ENCODE measurements at regions not wholly inside any gene's neighbourhood (a gene's known extent, or its start where the extent isn't known, plus 50 kb on each side); places are given as distances from the start of the nearest gene placed in this dataset.
"Not testable (repeated sequence)": the region's sequence is repeated elsewhere in the genome, so short reads cannot be mapped to it uniquely, and the experiment has no call there.

DNA sequence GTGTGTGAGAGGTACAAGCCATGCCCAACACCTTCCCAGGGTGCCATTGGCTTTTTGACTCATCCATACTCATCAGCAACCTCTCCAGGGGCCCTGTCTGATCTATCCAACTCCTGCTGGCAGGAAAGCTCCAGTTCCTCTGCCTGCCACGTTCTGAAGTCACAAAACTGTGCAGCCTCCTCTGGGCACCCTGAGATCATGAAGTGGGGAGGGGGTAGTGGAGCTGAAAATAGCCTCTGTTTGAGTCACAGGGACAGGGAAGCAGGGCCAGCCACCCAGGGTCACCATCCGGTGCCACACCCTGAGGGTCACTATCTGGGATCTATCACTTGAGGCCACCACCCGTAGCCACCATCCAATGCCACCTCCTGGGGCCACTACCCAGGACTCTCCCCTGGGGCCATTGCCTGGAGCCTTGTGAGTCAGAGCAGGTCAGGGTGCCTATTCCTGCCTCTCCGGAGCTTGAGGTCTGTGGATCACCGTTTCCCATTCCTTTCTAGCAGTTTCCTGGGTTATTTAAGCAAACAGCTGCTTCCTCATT is 172.1 kb downstream of the NUFIP1 start:
- CTCF ChIA-PET, result no interaction called here
- POLR2A ChIA-PET, result interaction anchor here (0.6 kb wide), 1 partner anchor 38 kb away, joined by 3 read pairs; no protein-coding TSS in a partner anchor

DNA sequence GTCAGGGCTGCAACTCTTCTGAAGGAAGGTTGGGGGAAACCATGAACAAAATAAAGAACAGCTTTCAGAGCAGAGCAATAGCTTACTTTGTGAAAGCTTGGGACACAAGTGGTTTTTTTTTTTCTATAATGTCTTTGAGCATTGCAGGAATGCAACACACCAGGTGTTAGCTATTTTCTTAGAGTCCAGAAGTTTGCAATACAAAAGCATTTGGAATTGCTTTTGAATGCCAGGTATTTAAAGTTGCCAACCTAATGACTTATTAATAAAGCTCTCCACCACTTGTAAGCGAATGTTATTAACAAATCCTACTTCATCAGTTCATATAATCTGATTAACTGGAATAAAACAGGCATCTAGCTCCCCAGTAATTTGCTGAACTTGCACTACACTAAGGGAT is 172.6 kb downstream of the NUFIP1 start:
- ChIA-PET CTCF (no interaction called here), POLR2A (interaction anchor here (0.6 kb wide), 1 partner anchor 38 kb away, joined by 3 read pairs; no protein-coding TSS in a partner anchor)

- CTCF ChIA-PET, result interaction anchor here (0.6 kb wide), 1 partner anchor 162 kb away, joined by 3 read pairs; no protein-coding TSS in a partner anchor
- POLR2A ChIA-PET, result no interaction called here
Measured at GRCh38 chr13:44815623-44816022, 173.6 kb downstream of the NUFIP1 start.

- POLR2A ChIA-PET, result no interaction called here
- CTCF ChIA-PET, result interaction anchor here (0.6 kb wide), 1 partner anchor 163 kb away, joined by 3 read pairs; no protein-coding TSS in a partner anchor
Measured at GRCh38 chr13:44814836-44815235, 174.4 kb downstream of the NUFIP1 start.

DNA sequence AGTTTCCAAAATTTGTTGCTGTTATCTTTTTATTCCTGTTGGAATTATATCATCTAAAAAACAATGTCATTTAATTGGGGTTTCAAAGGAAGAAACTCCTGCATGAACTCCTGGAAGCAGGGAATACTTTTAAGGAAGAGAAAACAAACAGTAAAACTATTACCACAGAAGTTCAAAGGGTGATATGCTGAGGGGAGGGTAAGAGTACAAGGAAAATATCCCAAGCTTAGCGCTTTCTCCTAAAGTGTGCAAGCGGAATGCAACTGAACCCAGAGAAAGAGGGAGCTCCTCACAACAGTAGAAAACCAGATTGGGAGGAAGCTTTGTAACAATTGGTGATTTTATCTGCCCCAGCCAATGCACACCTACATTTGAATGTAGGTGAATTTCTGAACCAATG is 175.1 kb downstream of the NUFIP1 start:
- ChIA-PET CTCF (no interaction called here), POLR2A (no interaction called here)

- POLR2A ChIA-PET, result no interaction called here
Measured at GRCh38 chr13:44812818-44813217, 176.5 kb downstream of the NUFIP1 start.

DNA sequence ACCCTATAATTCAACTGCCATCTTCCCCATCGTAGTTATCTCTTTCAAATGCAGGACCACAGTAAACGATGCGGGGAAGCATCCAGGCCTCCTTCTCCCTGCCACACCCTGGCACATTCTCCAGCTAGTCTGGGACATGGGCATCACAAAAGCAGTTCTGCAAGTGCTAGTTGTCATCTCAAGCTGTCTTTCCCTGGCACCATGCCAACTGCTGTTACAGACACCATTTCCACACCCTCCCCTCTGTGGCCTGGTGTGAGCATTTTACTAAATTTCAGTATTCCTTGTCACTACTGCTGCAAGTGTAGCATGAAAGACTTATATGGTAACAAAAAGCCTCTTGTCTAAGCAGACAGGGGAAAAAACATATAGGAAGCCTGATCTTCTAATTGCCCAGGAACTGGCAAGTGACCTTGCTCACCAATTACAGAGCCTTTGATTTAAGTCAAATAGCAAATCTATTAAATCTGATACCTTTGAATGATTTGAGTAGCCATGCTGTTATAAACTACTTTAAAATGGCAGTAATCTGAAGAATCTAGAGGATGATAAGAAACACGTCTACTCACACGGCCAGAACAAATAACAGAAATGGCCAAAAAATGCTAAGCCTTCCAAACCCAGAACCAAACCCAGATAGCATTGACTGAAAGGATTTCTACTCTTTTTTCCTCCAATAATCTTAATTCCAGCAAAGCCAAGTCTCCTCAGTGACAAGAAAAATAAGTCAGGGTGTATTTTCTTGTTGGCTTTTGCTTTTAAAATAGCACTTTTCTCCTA is 179.0 kb downstream of the NUFIP1 start:
- ChIA-PET CTCF (interaction anchor here (0.5 kb wide), 1 partner anchor 186 kb away, joined by 3 read pairs; no protein-coding TSS in a partner anchor), POLR2A (no interaction called here)

More at GRCh38 chr13:44812818-44813217, 176.5 kb downstream of the NUFIP1 start:
- CTCF ChIA-PET, result no interaction called here

- CTCF ChIA-PET, result no interaction called here
- POLR2A ChIA-PET, result no interaction called here
Measured at GRCh38 chr13:44809190-44809589, 180.1 kb downstream of the NUFIP1 start.

DNA sequence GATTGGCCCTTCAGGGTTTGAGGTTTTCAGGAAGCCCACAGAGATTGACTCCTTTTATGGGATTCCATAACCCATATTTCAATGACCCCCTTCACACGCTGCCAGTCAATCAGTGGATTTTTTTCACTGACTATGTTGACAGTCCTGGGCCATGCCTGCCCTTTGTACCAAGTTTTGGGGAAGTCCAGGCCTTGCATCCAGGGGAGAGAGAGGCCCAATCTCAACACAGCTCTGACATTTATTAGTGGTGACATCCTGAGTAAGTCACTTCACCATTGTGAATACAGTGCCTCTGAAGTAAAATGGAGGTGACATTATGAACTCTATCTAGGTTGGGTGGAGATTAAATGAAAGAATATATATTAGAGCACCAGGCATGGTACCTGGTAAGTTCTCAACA is 181.1 kb downstream of the NUFIP1 start:
- CTCF ChIA-PET, result no interaction called here
- POLR2A ChIA-PET, result no interaction called here

DNA sequence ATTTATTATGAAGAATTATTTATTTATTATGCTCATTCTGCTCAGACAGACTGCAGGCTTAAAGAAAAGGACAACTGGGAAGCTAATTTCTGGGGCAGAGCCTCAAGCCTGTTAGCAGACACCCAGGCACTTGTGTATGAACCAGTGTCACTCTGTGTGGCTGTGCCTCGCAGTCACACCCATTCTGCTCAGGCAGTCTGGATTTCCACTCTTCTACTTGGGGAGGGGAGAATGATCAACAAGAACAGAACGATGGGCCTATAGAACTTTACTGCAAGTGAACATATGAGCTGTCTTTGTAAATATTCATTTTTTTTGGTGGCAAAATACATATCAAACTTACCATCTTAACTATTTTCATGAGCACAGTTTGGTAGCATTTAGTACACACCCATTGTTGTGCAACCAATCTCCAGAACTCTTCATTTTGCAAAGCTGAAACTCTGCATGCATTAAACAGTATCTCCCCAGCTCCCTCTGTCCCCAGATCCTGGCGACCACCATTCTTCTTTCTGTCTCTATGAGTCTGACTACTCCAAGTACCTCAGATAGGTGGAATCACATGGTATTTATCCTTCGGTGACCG is 181.7 kb downstream of the NUFIP1 start:
- CTCF ChIA-PET, result no interaction called here
- POLR2A ChIA-PET, result no interaction called here

GRCh38 chr13:44806826-44807225 is 182.4 kb downstream of the NUFIP1 start:
- CTCF ChIA-PET, result no interaction called here
- POLR2A ChIA-PET, result no interaction called here

GRCh38 chr13:44805585-44805984 is 183.7 kb downstream of the NUFIP1 start:
- CTCF ChIA-PET, result no interaction called here
- POLR2A ChIA-PET, result no interaction called here

DNA sequence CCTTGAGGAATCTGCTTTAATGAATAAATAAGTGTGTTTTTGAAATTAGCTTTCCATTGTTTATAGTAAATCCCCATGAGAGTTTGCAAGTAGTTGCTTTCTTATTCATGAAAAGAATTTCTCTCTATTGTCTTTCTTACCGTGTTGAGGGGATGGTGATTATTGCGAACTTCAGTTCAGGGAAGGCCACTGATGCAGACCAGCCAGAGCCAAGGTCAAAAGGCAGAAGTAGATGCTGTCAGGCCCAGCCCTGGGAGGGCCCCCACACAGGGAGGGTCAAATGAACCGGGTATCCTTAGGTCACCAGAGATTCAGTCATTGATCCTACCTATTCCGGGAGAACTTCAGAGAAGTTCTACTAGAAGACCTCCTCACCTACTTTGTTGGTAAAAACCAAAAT is 185.9 kb downstream of the NUFIP1 start:
- ChIA-PET POLR2A (no interaction called here), CTCF (no interaction called here)

DNA sequence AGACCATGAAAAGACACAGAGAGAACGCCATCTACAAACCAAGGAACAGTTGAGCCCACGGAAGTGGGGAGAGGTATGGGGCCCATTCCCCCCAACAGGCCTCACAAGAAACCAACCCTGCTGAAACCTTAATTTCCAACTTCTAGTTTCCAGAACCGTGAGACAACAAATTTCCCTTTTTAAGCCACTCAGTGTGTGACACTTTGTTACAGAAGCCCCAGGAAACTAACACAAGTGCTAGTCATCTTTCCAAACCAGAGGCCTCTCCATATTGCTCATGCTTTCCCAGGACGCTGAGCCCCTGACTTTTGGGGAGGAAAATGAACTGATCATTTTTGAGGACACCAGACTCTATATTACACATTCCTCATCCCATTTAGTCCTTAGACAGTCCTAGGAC is 186.8 kb downstream of the NUFIP1 start:
- POLR2A ChIA-PET, result no interaction called here
- CTCF ChIA-PET, result no interaction called here

DNA sequence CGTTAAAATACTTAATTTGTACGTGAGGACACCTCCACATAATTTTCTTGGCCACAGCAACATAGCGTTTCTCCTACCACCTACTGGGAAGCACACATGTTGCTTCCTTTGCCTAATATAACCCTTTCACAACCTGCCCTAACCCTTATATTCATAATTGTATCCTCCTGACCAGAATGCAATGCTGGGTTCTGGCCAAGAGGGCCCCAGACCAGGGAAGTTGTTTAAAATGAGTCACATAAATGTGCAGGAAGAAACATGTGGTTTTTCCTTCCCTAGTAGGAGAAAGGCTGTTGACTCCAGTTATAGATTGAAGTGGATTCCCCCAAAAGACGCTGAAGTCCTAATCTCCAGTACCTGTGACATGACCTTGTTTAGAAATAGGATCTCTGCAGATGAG is 187.3 kb downstream of the NUFIP1 start:
- ChIA-PET POLR2A (no interaction called here), CTCF (interaction anchor here (0.6 kb wide), 1 partner anchor 24 kb away, joined by 3 read pairs; no protein-coding TSS in a partner anchor)

GRCh38 chr13:44800626-44801025 is 188.6 kb downstream of the NUFIP1 start:
- CTCF ChIA-PET, result interaction anchor here (0.6 kb wide), 1 partner anchor 255 kb away, joined by 4 read pairs; no protein-coding TSS in a partner anchor
- POLR2A ChIA-PET, result no interaction called here

- ChIA-PET POLR2A (no interaction called here), CTCF (no interaction called here)
Measured at GRCh38 chr13:44797685-44798084, 191.6 kb downstream of the NUFIP1 start.

DNA sequence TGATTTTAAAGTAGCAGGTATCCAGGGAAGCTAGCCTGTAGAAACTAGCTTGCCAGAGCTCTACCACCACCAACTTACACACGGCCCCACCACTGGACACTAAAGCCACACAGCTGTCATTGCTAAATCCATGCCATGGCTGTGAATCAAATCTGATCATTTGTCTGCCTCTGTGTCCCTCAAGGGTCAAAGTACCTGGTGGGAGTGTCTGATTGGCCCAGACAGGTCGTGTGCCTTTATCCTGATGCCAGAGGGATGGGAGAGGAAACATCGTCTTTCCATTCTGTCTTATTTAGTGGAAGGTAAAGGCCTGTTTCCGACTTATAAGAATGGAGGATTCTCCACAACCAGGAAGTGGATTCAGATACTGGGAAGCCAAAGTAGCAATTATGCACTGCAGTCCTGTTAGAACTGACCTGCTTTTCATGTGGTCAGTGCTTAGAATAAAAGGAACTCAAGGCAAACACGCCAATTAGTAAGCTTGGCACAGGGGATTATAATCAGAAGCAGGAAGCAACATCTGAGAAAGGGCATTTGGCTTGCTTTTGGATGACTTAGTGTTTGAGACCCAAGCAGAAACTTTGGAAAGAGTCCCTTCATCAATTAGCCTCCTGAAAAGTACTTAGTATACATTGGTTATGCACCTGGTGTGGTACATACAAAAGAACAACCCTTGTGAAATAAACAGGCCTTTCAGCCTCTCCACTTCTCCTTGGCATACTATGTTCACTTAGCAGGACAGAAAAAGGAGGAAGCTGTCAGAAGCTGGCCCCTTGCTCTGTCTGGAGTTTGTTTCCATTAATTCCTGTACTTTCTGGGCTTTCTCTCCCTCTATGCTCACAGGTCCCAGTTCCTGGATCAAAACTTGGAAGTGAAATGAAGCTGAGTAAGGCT is 192.4 kb downstream of the NUFIP1 start:
- ChIA-PET POLR2A (no interaction called here), CTCF (no interaction called here)

DNA sequence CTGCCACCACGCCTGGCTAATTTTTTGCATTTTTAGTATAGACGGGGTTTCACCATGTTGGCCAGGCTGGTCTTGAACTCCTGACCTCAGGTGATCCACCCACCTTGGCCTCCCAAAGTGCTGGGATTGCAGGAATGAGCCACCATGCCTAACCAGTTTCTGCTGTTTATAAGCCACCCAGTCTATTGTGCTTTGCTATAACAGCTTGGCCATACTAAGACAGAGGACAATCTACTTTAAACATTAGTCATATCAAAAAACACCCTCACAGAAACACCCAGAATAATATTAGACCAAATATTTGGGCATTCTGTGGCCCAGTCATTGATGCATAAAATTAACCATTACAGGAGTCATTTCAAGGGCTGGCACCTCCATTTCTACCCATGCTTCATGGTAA is 193.2 kb downstream of the NUFIP1 start:
- CTCF ChIA-PET, POLR2A ChIA-PET: not testable (repeated sequence)

- ChIA-PET CTCF (no interaction called here), POLR2A (no interaction called here)
Measured at GRCh38 chr13:44795176-44795575, 194.1 kb downstream of the NUFIP1 start.
